HFFc6 (cell line): ENCODE measurements at regions not wholly inside any gene's neighbourhood (a gene's known extent, or its start where the extent isn't known, plus 50 kb on each side); places are given as distances from the start of the nearest gene placed in this dataset.

Experiments
- DNase-seq: peaks from one replicate; pipeline ENCODE4 v3.0.0-alpha.2; 2018
- H3K27ac Mint-ChIP-seq: 2 replicates; pipeline ENCODE4 v1.8.0; 2020; ENCODE audit warnings: mild to moderate bottlenecking, mixed read lengths
- H3K27me3 Mint-ChIP-seq: 2 replicates; pipeline ENCODE4 v1.8.0; 2021; ENCODE audit warnings: mild to moderate bottlenecking, moderate library complexity, mixed read lengths; ENCODE audit not compliant: insufficient read depth
- H3K36me3 Mint-ChIP-seq: 2 replicates; pipeline ENCODE4 v1.8.0; 2021; ENCODE audit warnings: low read depth, mixed read lengths
- H3K4me1 Mint-ChIP-seq: 2 replicates; pipeline ENCODE4 v1.8.0; 2020; ENCODE audit warnings: low read depth, mixed read lengths
- H3K4me3 Mint-ChIP-seq: 2 replicates; pipeline ENCODE4 v1.8.0; 2020; ENCODE audit warnings: mild to moderate bottlenecking, moderate library complexity, mixed read lengths
- H3K9me3 Mint-ChIP-seq: 2 replicates; pipeline ENCODE4 v1.8.0; 2020; ENCODE audit warnings: mild to moderate bottlenecking, mixed read lengths
- CTCF ChIP-seq: fragments of 200-600 bp; sonication (generic); IDR thresholded peaks from 2 replicates; pipeline ENCODE4 v1.5.0; 2021; ENCODE audit warnings: antibody characterized with exemption, mild to moderate bottlenecking

GRCh38 chr11:110972106-110972505 lies 259.9 kb upstream of the ARHGAP20 start:
- Mint-ChIP-seq H3K36me3 (no peaks in the 10 kb centered on the region), H3K4me3 (no peak overlapping the region), H3K9me3 (no peaks in the 10 kb centered on the region), H3K27me3 (peaks cover 2% of the 10 kb centered on the region; the same call in 1 of the 2 replicates), H3K27ac (peak overlapping the region; percentile 68), H3K4me1 (peaks cover 44% of the 10 kb centered on the region)
- DNase-seq = no peak
- TF ChIP-seq CTCF = no peak

DNA sequence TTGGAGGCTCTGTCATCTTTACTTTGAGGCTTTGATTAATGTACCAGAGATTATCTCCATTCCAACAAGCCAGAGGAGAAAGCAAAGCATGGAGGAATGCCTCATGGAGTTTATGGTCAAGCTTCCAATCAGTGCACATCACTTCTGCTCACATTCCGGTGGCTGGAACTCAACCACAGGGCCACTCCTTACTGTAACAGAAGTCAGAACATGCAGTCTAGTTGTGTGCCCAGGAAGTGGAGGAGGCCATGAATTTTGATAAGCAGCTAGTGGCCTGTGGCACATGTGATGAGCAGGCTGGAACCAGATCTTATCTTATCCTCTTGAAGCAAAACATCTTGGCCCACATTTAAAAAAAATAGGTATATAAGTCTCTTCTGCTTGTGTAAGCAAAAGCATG lies 258.9 kb upstream of the ARHGAP20 start:
- H3K9me3 Mint-ChIP-seq = no peaks in the 10 kb centered on the region
- no peak for TF ChIP-seq CTCF
- no peak overlapping the region for H3K4me3 Mint-ChIP-seq
- DNase-seq = peak; percentile 79
- H3K36me3 Mint-ChIP-seq = no peaks in the 10 kb centered on the region
- H3K27me3 Mint-ChIP-seq = peaks cover 4% of the 10 kb centered on the region
- H3K27ac Mint-ChIP-seq = peak overlapping the region; percentile 61
- peaks cover 44% of the 10 kb centered on the region for H3K4me1 Mint-ChIP-seq

DNA sequence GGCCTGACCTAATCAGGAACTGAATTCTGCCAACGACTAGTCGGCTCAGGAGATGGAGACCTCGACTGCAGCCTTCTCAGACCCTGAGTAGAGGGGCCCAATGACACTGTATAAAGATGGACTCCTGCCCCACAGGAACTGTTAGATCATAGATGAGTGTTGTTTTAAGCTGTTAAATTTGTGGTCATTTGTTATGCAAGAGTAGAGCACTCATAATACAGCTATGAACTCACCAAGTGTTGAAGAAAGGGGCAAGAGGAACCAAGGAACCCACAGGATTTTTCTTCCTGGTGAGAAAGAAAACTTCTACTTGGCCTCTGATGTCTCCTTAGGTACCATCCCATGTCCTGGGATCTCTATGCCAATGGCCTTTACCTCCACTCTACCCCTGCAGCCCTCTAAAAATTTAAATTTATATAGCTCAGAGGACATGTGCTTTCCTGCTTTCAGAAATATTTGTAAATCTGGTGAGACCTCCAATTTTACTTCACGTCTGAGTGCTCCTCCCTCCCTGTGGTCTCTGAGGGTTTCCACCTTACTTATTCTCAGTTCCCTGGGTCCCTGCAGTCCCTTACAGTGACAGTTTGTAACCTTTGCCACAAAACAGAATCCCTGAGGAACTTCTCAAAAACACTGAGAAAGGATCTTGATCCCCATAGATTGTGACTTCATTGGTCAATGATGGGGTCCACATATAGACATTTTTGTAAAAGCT lies 256.3 kb upstream of the ARHGAP20 start:
- no peak for DNase-seq
- TF ChIP-seq CTCF = no peak
- peaks cover 4% of the 10 kb centered on the region for H3K27me3 Mint-ChIP-seq
- no peaks in the 10 kb centered on the region for H3K36me3 Mint-ChIP-seq
- H3K27ac Mint-ChIP-seq = no peak overlapping the region
- H3K4me1 Mint-ChIP-seq = peaks cover 40% of the 10 kb centered on the region
- no peaks in the 10 kb centered on the region for H3K9me3 Mint-ChIP-seq
- no peak overlapping the region for H3K4me3 Mint-ChIP-seq

DNA sequence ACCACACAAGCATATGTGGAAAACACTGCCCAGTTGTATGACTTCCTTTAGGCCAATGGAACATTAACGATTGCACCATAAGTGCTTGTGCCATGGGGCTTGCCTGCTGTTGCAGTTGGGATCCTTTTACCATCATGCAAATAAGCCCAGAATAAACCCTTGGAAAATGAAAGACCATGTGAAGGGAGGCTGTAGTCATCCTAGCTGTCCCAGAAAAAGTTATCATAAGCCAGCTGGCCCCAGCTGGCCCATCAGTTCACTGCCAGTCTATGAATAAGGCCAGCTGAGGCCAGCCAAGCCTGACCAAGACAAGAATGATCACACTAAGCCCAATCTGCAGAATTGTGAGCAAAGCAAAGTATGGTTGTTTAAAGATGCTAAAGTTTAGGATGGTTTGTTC lies 253.9 kb upstream of the ARHGAP20 start:
- H3K27ac Mint-ChIP-seq = no peak overlapping the region
- TF ChIP-seq CTCF = no peak
- peaks cover 5% of the 10 kb centered on the region for H3K27me3 Mint-ChIP-seq
- no peak overlapping the region for H3K4me3 Mint-ChIP-seq
- peaks cover 30% of the 10 kb centered on the region for H3K4me1 Mint-ChIP-seq
- no peaks in the 10 kb centered on the region for H3K36me3 Mint-ChIP-seq
- H3K9me3 Mint-ChIP-seq = no peaks in the 10 kb centered on the region
- no peak for DNase-seq

- no peaks in the 10 kb centered on the region for H3K9me3 Mint-ChIP-seq
- H3K4me1 Mint-ChIP-seq = peaks cover 14% of the 10 kb centered on the region
- no peaks in the 10 kb centered on the region for H3K36me3 Mint-ChIP-seq
- no peak overlapping the region for H3K27ac Mint-ChIP-seq
- no peak for TF ChIP-seq CTCF
- DNase-seq = no peak
- H3K27me3 Mint-ChIP-seq = peaks cover 5% of the 10 kb centered on the region
- H3K4me3 Mint-ChIP-seq = no peak overlapping the region
Measured at GRCh38 chr11:110962921-110963320, 250.7 kb upstream of the ARHGAP20 start.
